ENCODE measurements at regions not wholly inside any gene's neighbourhood (a gene's known extent, or its start where the extent isn't known, plus 50 kb on each side); places are given as distances from the start of the nearest gene placed in this dataset.

DNA sequence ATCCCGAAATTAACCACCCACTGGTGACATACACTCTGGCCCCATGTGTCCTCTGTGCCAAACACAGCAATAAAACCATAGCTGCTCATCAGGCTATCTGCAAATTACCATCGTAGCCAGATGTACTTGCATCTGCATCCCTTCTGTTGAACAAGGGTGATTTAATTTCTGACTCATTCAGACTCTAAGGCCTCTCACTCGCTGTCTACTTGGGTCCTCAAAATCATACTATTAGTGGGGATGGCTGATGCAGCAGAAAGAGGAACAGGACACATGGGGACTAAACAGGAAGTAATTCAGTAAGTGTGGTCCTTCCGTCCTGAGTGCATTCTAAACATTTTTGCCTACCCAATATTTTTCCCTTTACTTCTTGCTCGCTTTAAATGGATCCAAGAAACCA is 2275.0 kb upstream of the PCDH20 start:
- H3K27me3 ChIP-seq (ENCODE audit: insufficient read depth in 3 of 3, low read length in 2 of 3), result no peaks in the 10 kb centered on the region
- 63 to 85% (median 76%) methylated on average over 5 of the region's 5 CpGs for WGBS, 3 donors
- DNase-seq, result no peak

GRCh38 chr13:63684822-63685221 is 2269.2 kb upstream of the PCDH20 start:
- TF ChIP-seq, protein P1, sequence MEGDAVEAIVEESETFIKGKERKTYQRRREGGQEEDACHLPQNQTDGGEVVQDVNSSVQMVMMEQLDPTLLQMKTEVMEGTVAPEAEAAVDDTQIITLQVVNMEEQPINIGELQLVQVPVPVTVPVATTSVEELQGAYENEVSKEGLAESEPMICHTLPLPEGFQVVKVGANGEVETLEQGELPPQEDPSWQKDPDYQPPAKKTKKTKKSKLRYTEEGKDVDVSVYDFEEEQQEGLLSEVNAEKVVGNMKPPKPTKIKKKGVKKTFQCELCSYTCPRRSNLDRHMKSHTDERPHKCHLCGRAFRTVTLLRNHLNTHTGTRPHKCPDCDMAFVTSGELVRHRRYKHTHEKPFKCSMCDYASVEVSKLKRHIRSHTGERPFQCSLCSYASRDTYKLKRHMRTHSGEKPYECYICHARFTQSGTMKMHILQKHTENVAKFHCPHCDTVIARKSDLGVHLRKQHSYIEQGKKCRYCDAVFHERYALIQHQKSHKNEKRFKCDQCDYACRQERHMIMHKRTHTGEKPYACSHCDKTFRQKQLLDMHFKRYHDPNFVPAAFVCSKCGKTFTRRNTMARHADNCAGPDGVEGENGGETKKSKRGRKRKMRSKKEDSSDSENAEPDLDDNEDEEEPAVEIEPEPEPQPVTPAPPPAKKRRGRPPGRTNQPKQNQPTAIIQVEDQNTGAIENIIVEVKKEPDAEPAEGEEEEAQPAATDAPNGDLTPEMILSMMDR (IDR thresholded peaks at IDR 0.05), result no peak
- Histone ChIP-seq H3K4me3 (no peak overlapping the region), H3K9me3 (peaks cover 3% of the 10 kb centered on the region), H3K4me1 (no peaks in the 10 kb centered on the region), H3K27ac (no peak overlapping the region), H3K27me3 (ENCODE audit: insufficient read depth in 3 of 3, low read length in 2 of 3) (no peaks in the 10 kb centered on the region), H3K36me3 (ENCODE audit: insufficient read depth in 1 of 2, low read depth in 1 of 2) (no peaks in the 10 kb centered on the region)
- DNase-seq (no peak), ATAC-seq (no peak)
- intact Hi-C loops (cut with DNase I), result no loop called here

More for the DNA sequence above, 2275.0 kb upstream of the PCDH20 start:
- H3K27ac ChIP-seq, result no peak overlapping the region
- no peaks in the 10 kb centered on the region for H3K36me3 ChIP-seq (ENCODE audit: insufficient read depth in 1 of 2, low read depth in 1 of 2)
- TF ChIP-seq, protein P1 (IDR thresholded peaks at IDR 0.05), result no peak
- H3K4me3 ChIP-seq, result no peak overlapping the region
- H3K9me3 ChIP-seq, result no peaks in the 10 kb centered on the region
- no peak for ATAC-seq
- H3K4me1 ChIP-seq, result no peaks in the 10 kb centered on the region
- intact Hi-C loops (cut with DNase I), result no loop called here

DNA sequence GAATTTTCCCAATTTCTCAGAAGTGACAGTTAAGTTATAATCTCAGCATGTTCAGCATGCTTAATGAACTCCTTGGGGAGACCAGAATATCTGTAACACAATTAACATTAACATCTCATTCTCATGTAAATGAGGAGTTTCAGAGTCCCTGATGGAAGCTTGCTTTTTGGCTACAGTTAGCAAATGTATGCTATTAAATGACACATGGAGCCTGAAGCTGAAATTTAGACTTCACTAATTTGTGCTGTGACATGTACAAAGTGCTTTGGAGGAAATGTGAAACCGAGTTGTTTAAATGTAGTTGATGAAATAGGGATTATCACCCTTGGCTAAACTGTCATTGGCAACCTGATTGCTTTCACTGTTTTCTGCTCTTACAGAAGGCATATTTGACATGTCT is 2265.1 kb upstream of the PCDH20 start:
- DNase-seq (no peak), ATAC-seq (no peak)
- Histone ChIP-seq H3K4me1 (no peaks in the 10 kb centered on the region), H3K27me3 (ENCODE audit: insufficient read depth in 3 of 3, low read length in 2 of 3) (no peaks in the 10 kb centered on the region), H3K9me3 (peaks cover 3% of the 10 kb centered on the region), H3K4me3 (no peak overlapping the region), H3K27ac (no peak overlapping the region), H3K36me3 (ENCODE audit: insufficient read depth in 1 of 2, low read depth in 1 of 2) (no peaks in the 10 kb centered on the region)
- 6 to 16% (median 7%) methylated on average over 1 of the region's 1 CpG for WGBS, 3 donors
- intact Hi-C loops (cut with DNase I), result no loop called here
- TF ChIP-seq, protein P1 (IDR thresholded peaks at IDR 0.05), result no peak

DNA sequence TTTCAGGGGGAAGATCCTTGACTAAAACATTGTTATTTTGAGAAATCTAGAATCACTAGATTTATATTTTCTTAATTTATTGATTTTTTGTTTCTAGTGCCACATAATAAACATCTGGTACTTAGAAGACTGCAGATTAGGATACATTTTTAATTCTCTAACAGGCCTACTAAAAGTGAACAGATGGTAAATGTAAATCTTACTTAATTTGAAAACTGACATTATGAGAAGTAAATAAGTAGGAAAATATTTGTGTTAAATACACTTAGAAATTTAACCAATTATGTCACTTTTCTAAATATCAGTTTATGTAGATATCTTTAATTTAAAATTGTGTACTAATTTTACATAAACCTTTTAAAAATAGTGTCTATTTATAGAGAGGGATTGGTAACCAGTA is 2255.6 kb upstream of the PCDH20 start:
- DNase-seq (no peak), ATAC-seq (no peak)
- Histone ChIP-seq H3K4me3 (no peak overlapping the region), H3K9me3 (no peaks in the 10 kb centered on the region), H3K4me1 (no peaks in the 10 kb centered on the region), H3K36me3 (ENCODE audit: insufficient read depth in 1 of 2, low read depth in 1 of 2) (no peaks in the 10 kb centered on the region), H3K27me3 (ENCODE audit: insufficient read depth in 3 of 3, low read length in 2 of 3) (no peaks in the 10 kb centered on the region), H3K27ac (no peak overlapping the region)
- TF ChIP-seq, protein P1 (IDR thresholded peaks at IDR 0.05), result no peak
- intact Hi-C loops (cut with DNase I), result no loop called here

DNA sequence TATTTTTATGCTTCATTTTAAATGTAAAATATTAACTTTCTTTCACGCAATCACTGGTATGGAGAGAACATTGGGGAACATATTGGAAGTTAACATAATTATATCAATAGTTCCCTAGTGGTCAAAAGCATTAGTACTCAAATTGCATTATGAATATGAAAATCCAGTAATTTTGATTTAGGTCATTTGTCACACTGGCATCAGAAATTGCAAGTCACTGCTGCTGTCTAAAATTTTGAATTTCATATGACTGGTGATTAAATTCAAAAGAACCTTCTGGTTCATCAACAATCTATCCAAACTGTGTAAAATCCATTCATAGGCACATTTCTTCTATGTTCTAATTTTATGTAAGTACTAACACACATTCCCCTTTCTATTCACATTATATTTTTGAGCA is 2235.7 kb upstream of the PCDH20 start:
- Histone ChIP-seq H3K4me3 (no peak overlapping the region), H3K27me3 (ENCODE audit: insufficient read depth in 3 of 3, low read length in 2 of 3) (no peaks in the 10 kb centered on the region), H3K9me3 (no peaks in the 10 kb centered on the region), H3K27ac (no peak overlapping the region), H3K36me3 (ENCODE audit: insufficient read depth in 1 of 2, low read depth in 1 of 2) (no peaks in the 10 kb centered on the region), H3K4me1 (no peaks in the 10 kb centered on the region)
- intact Hi-C loops (cut with DNase I), result no loop called here
- ATAC-seq, result no peak
- DNase-seq, result no peak
- 95 to 99% (median 98%) methylated on average over 1 of the region's 1 CpG for WGBS, 3 donors
- TF ChIP-seq, protein P1 (IDR thresholded peaks at IDR 0.05), result no peak

All from psoas muscle (tissue), 7 donors.